ENCODE measurements at regions not wholly inside any gene's neighbourhood (a gene's known extent, or its start where the extent isn't known, plus 50 kb on each side); places are given as distances from the start of the nearest gene placed in this dataset.

DNA sequence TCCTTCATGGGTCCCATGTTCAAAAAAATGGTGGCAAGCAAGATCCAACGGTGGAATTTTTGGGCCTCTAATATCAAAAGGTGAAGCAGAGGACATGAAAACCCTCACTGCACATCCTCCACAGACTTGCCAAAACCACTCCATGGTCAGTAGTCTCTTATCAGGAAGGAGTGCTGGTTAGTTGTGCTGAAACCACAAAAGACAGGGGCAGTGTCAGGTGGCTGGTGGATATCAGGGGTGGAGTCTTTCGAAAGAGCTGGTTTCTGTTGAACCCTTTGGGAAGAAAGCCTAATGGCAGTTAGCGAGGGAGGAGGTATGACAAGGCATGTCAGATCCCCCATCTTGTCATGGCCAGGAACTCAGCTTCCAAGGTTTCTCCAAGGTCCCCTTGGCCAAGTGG lies 395.9 kb upstream of the CAMK1G start:
- TF ChIP-seq POLR2A (IDR thresholded peaks at IDR 0.05; ENCODE audit: low read depth, low read length) (no peak), POLR2AphosphoS5 (IDR thresholded peaks at IDR 0.05; ENCODE audit: low read depth, low read length) (no peak), POU2F2 (IDR thresholded peaks at IDR 0.05; ENCODE audit: low read depth, low read length) (no peak), PAX5 (IDR thresholded peaks at IDR 0.05; ENCODE audit: insufficient read depth, low read length, severe bottlenecking) (no peak), TAF1 (IDR thresholded peaks at IDR 0.05; ENCODE audit: low read depth, low read length) (no peak)

Measured in GM12891 (cell line).